CD4-positive, CD25-positive, alpha-beta regulatory T cell (primary cell): ENCODE measurements at regions not wholly inside any gene's neighbourhood (a gene's known extent, or its start where the extent isn't known, plus 50 kb on each side); places are given as distances from the start of the nearest gene placed in this dataset.

Experiments
- ATAC-seq, 2 donors: fragments of 150-1000 bp; cut with Tn5 transposase; one replicate each; pipeline ENCODE4 v1.10.0; 2021; ENCODE audit warnings: low read depth in 2 of 2, moderate number of reproducible peaks in 2 of 2, moderate library complexity in 1 of 2
- DNase-seq, 3 donors: peaks; one replicate each; pipeline versions ENCODE4 v3.0.0 to v3.0.0-alpha.2; 2012 to 2022; ENCODE audit warnings: mixed read lengths in 1 of 3
- H3K27ac ChIP-seq: one replicate; pipeline ENCODE4 v1.7.0; 2013; ENCODE audit warnings: mild to moderate bottlenecking, low read length; ENCODE audit not compliant: insufficient read depth, poor library complexity, severe bottlenecking
- H3K27me3 ChIP-seq: one replicate; pipeline ENCODE4 v1.7.0; 2013; ENCODE audit warnings: low read length; ENCODE audit not compliant: control insufficient read depth, insufficient read depth
- H3K36me3 ChIP-seq: one replicate; pipeline ENCODE4 v1.7.0; 2013; ENCODE audit warnings: mild to moderate bottlenecking, low read length, moderate library complexity; ENCODE audit not compliant: control insufficient read depth, insufficient read depth
- H3K4me1 ChIP-seq: 2 replicates; pipeline ENCODE4 v1.7.0; 2013; ENCODE audit warnings: mild to moderate bottlenecking, low read length; ENCODE audit not compliant: insufficient read depth, control insufficient read depth, poor library complexity, severe bottlenecking
- H3K4me3 ChIP-seq: one replicate; pipeline ENCODE4 v1.7.0; 2013; ENCODE audit warnings: low read depth, mild to moderate bottlenecking, low read length, moderate library complexity
- H3K9me3 ChIP-seq, 2 experiments: 1 replicate in 1 of 2; 2 replicates in 1 of 2; pipeline ENCODE4 v1.7.0; 2013; ENCODE audit warnings: low read length in 2 of 2, mild to moderate bottlenecking in 1 of 2, moderate library complexity in 1 of 2; ENCODE audit not compliant: control insufficient read depth in 2 of 2
- H3K27ac Mint-ChIP-seq, 3 donors: one replicate each; pipeline ENCODE4 v1.8.0; 2020 to 2022; ENCODE audit warnings: mild to moderate bottlenecking in 3 of 3, mixed read lengths in 3 of 3, moderate library complexity in 2 of 3
- H3K27me3 Mint-ChIP-seq: one replicate; pipeline ENCODE4 v1.8.0; 2022; ENCODE audit warnings: mild to moderate bottlenecking, mixed read lengths
- H3K36me3 Mint-ChIP-seq: one replicate; pipeline ENCODE4 v1.8.0; 2020; ENCODE audit warnings: mixed read lengths
- H3K4me1 Mint-ChIP-seq, 4 donors: one replicate each; pipeline ENCODE4 v1.8.0; 2020 to 2022; ENCODE audit warnings: mixed read lengths in 4 of 4, mild to moderate bottlenecking in 1 of 4
- H3K4me3 Mint-ChIP-seq, 4 donors: one replicate each; pipeline ENCODE4 v1.8.0; 2020 to 2022; ENCODE audit warnings: mild to moderate bottlenecking in 4 of 4, mixed read lengths in 4 of 4, moderate library complexity in 3 of 4
- H3K9me3 Mint-ChIP-seq, 7 donors: one replicate each; pipeline ENCODE4 v1.8.0; 2020 to 2022; ENCODE audit warnings: mixed read lengths in 7 of 7, mild to moderate bottlenecking in 3 of 7, moderate library complexity in 2 of 7

- ATAC-seq (no peak), DNase-seq (no peak)
- Mint-ChIP-seq H3K27ac (no peak overlapping the region), H3K9me3 (peaks cover 0 to 3% (median 0%) of the 10 kb centered on the region in 7 donors), H3K27me3 (peaks cover 4% of the 10 kb centered on the region), H3K4me1 (no peaks in the 10 kb centered on the region), H3K4me3 (no peak overlapping the region), H3K36me3 (no peaks in the 10 kb centered on the region)
- Histone ChIP-seq H3K27ac (no peak overlapping the region), H3K36me3 (no peaks in the 10 kb centered on the region), H3K27me3 (no peaks in the 10 kb centered on the region), H3K4me1 (no peaks in the 10 kb centered on the region), H3K9me3 (no peaks in the 10 kb centered on the region), H3K4me3 (no peak overlapping the region)
Observed at GRCh38 chr17:14797801-14798200, 467.3 kb downstream of the PMP22 start.

DNA sequence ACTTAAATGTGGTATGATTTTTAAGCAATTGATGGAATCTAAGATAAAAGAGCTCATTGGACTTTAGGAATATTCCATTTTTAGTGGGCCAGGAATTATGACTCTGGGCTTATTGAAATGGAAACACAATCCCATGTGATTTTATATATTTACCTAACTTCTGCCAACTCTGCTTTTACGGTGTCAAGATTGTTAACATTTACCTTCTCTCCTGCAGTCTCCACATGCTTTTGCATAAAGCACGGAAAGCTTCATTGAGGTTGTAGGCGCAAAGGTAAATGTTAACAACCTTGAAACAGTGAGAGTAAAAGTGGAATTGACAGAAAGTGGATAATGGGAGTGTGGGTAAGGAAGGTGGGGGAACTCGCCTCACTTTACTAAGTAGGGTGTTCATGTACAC is 468.1 kb downstream of the PMP22 start:
- Mint-ChIP-seq H3K4me1 (no peaks in the 10 kb centered on the region), H3K4me3 (no peak overlapping the region), H3K9me3 (peaks cover 0 to 3% (median 0%) of the 10 kb centered on the region in 7 donors), H3K27ac (peak overlapping the region in 1 of 3 donors; percentile 85), H3K27me3 (peaks cover 4% of the 10 kb centered on the region), H3K36me3 (no peaks in the 10 kb centered on the region)
- DNase-seq (no peak), ATAC-seq (no peak)
- Histone ChIP-seq H3K9me3 (no peaks in the 10 kb centered on the region), H3K36me3 (no peaks in the 10 kb centered on the region), H3K27ac (no peak overlapping the region), H3K4me3 (no peak overlapping the region), H3K4me1 (no peaks in the 10 kb centered on the region), H3K27me3 (no peaks in the 10 kb centered on the region)

- Histone ChIP-seq H3K36me3 (no peaks in the 10 kb centered on the region), H3K9me3 (no peaks in the 10 kb centered on the region), H3K4me1 (no peaks in the 10 kb centered on the region), H3K4me3 (no peak overlapping the region), H3K27me3 (peaks cover 5% of the 10 kb centered on the region), H3K27ac (no peak overlapping the region)
- H3K4me3 Mint-ChIP-seq = no peak overlapping the region
- no peaks in the 10 kb centered on the region for H3K4me1 Mint-ChIP-seq
- H3K9me3 Mint-ChIP-seq = peaks cover 0 to 2% (median 0%) of the 10 kb centered on the region in 7 donors
- ATAC-seq (no peak), DNase-seq (no peak)
- H3K27ac Mint-ChIP-seq = no peak overlapping the region
- peaks cover 7% of the 10 kb centered on the region for H3K27me3 Mint-ChIP-seq
- H3K36me3 Mint-ChIP-seq = no peaks in the 10 kb centered on the region
Observed at GRCh38 chr17:14794961-14795360, 470.2 kb downstream of the PMP22 start.

DNA sequence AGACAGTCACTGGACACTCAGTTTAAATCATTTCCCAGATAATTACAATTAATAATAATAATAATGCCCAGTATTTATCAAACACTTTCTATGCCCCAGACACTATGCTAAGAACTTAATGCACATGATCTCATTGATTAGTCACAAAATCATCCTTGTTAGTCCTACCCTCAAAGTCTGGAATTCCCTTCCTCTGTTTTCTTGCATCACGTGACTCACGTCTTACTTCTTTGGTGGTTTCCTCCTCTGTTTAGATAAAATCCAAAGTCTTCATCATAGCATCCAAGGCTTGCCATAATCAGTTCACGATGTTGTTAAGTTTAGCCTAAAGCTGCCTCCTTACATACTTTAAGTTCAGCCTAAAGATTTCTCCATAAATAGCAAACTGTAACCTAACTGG is 471.9 kb downstream of the PMP22 start:
- H3K4me1 Mint-ChIP-seq = no peaks in the 10 kb centered on the region
- no peak overlapping the region for H3K4me3 ChIP-seq
- peaks cover 9% of the 10 kb centered on the region for H3K27me3 ChIP-seq
- H3K4me3 Mint-ChIP-seq = no peak overlapping the region
- H3K9me3 Mint-ChIP-seq = no peaks in the 10 kb centered on the region
- no peaks in the 10 kb centered on the region for H3K9me3 ChIP-seq
- no peaks in the 10 kb centered on the region for H3K36me3 ChIP-seq
- no peak overlapping the region for H3K27ac Mint-ChIP-seq
- peaks cover 15% of the 10 kb centered on the region for H3K27me3 Mint-ChIP-seq
- no peaks in the 10 kb centered on the region for H3K36me3 Mint-ChIP-seq
- H3K27ac ChIP-seq = no peak overlapping the region
- H3K4me1 ChIP-seq = no peaks in the 10 kb centered on the region
- DNase-seq = no peak
- ATAC-seq = no peak

- no peaks in the 10 kb centered on the region for H3K9me3 ChIP-seq
- no peaks in the 10 kb centered on the region for H3K36me3 ChIP-seq
- ATAC-seq = no peak
- H3K27ac ChIP-seq = no peak overlapping the region
- H3K27me3 ChIP-seq = peaks cover 9% of the 10 kb centered on the region
- H3K4me3 ChIP-seq = no peak overlapping the region
- Mint-ChIP-seq H3K27me3 (peaks cover 18% of the 10 kb centered on the region), H3K27ac (no peak overlapping the region), H3K4me1 (no peaks in the 10 kb centered on the region), H3K9me3 (no peaks in the 10 kb centered on the region), H3K36me3 (no peaks in the 10 kb centered on the region), H3K4me3 (no peak overlapping the region)
- H3K4me1 ChIP-seq = no peaks in the 10 kb centered on the region
- DNase-seq = no peak
Observed at GRCh38 chr17:14792746-14793145, 472.4 kb downstream of the PMP22 start.

- H3K27me3 ChIP-seq = peaks cover 9% of the 10 kb centered on the region
- Mint-ChIP-seq H3K27me3 (peaks cover 18% of the 10 kb centered on the region), H3K4me3 (no peak overlapping the region), H3K36me3 (no peaks in the 10 kb centered on the region), H3K9me3 (no peaks in the 10 kb centered on the region), H3K4me1 (no peaks in the 10 kb centered on the region), H3K27ac (no peak overlapping the region)
- no peaks in the 10 kb centered on the region for H3K36me3 ChIP-seq
- H3K4me3 ChIP-seq = no peak overlapping the region
- no peak overlapping the region for H3K27ac ChIP-seq
- H3K9me3 ChIP-seq = no peaks in the 10 kb centered on the region
- ATAC-seq (no peak), DNase-seq (no peak)
- no peaks in the 10 kb centered on the region for H3K4me1 ChIP-seq
Observed at GRCh38 chr17:14791221-14791620, 473.9 kb downstream of the PMP22 start.

DNA sequence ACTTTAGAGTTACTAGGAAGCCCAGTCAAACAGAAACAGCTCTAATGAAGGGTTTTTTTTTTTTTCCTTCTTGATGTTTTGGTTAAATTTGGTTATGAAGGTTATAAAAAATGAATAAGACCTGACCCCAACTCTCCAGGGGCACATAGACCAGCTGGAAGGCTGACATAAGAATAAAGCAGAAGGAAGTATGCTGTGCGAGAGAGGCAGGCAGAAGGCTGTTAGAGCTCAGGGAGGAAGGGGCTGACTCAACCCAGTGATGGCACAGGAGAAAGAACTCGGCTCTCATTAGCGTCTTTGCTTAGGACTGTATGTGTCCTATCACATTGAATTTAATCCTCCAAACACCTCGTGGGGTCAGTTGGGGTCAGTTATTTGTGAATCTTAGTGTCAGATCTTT is 474.6 kb downstream of the PMP22 start:
- Histone ChIP-seq H3K4me3 (no peak overlapping the region), H3K36me3 (no peaks in the 10 kb centered on the region), H3K27ac (no peak overlapping the region), H3K9me3 (no peaks in the 10 kb centered on the region), H3K27me3 (peaks cover 9% of the 10 kb centered on the region), H3K4me1 (no peaks in the 10 kb centered on the region)
- no peak overlapping the region for H3K27ac Mint-ChIP-seq
- ATAC-seq (peak in 1 of 2 donors; percentile 42), DNase-seq (no peak)
- no peaks in the 10 kb centered on the region for H3K9me3 Mint-ChIP-seq
- peaks cover 18% of the 10 kb centered on the region for H3K27me3 Mint-ChIP-seq
- no peaks in the 10 kb centered on the region for H3K4me1 Mint-ChIP-seq
- no peak overlapping the region for H3K4me3 Mint-ChIP-seq
- H3K36me3 Mint-ChIP-seq = no peaks in the 10 kb centered on the region

DNA sequence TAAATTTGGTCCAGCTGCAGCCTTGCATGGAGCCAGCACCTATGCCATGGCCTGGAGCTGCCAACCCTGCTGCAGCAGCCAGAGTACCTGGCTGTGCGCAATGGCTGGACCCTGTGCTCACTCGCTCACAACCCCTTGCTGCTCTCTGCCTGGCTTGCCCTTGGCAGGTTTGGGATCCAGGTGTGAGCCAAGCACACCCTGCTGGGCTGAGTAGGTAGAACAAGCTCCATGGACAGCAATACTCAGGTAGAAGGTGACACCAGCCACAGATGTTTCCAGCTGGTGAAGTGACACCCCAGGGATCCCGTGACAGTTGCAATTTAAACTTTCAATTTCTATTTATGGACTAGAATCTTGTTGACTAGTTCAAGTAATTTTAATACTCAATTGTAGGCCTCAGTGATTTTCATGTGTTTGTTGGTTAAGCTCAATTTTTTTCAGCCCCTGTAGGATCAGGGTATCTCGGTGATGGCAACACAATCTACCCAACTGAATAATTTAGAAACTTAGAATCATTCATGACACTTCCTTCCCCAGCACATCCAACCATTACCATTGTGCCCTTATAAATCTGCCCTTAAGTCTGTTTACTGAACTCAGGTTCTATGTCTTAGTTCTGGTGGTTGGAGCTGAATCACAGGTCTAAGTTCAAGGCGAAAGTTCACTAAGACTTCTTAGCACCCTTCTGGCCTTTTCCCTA is 480.0 kb downstream of the PMP22 start:
- DNase-seq = peak in 2 of 3 donors; percentile 25 to 38
- no peaks in the 10 kb centered on the region for H3K36me3 Mint-ChIP-seq
- H3K9me3 ChIP-seq = no peaks in the 10 kb centered on the region
- no peak overlapping the region for H3K4me3 Mint-ChIP-seq
- no peak overlapping the region for H3K27ac ChIP-seq
- peaks cover 13% of the 10 kb centered on the region for H3K27me3 Mint-ChIP-seq
- H3K4me1 Mint-ChIP-seq = peaks cover 0 to 4% (median 0%) of the 10 kb centered on the region in 4 donors
- no peaks in the 10 kb centered on the region for H3K9me3 Mint-ChIP-seq
- no peak overlapping the region for H3K4me3 ChIP-seq
- no peak overlapping the region for H3K27ac Mint-ChIP-seq
- H3K36me3 ChIP-seq = no peaks in the 10 kb centered on the region
- no peaks in the 10 kb centered on the region for H3K4me1 ChIP-seq
- ATAC-seq = peak in 1 of 2 donors; percentile 62
- H3K27me3 ChIP-seq = peaks cover 5% of the 10 kb centered on the region
